Activated T-cell treated with anti-CD3 and anti-CD28 coated beads, Interleukin-2, amount 50 U/mL, for 24 hours (primary cell): ENCODE measurements at regions not wholly inside any gene's neighbourhood (a gene's known extent, or its start where the extent isn't known, plus 50 kb on each side); places are given as distances from the start of the nearest gene placed in this dataset.

Experiments used
- DNase-seq: peaks from one replicate; pipeline ENCODE4 v3.0.0-alpha.2; 2020
- H3K27ac Mint-ChIP-seq: 2 replicates; pipeline ENCODE4 v1.8.0; 2020; ENCODE audit warnings: mild to moderate bottlenecking, mixed read lengths
- H3K27me3 Mint-ChIP-seq: 2 replicates; pipeline ENCODE4 v1.8.0; 2020; ENCODE audit warnings: mixed read lengths
- H3K36me3 Mint-ChIP-seq: 2 replicates; pipeline ENCODE4 v1.8.0; 2020; ENCODE audit warnings: low read depth, mixed read lengths
- H3K4me1 Mint-ChIP-seq: 2 replicates; pipeline ENCODE4 v1.8.0; 2020; ENCODE audit warnings: low read depth, mixed read lengths
- H3K4me3 Mint-ChIP-seq: 2 replicates; pipeline ENCODE4 v1.8.0; 2020; ENCODE audit warnings: mild to moderate bottlenecking, moderate library complexity, mixed read lengths
- H3K9me3 Mint-ChIP-seq: 2 replicates; pipeline ENCODE4 v1.8.0; 2020; ENCODE audit warnings: mixed read lengths

DNA sequence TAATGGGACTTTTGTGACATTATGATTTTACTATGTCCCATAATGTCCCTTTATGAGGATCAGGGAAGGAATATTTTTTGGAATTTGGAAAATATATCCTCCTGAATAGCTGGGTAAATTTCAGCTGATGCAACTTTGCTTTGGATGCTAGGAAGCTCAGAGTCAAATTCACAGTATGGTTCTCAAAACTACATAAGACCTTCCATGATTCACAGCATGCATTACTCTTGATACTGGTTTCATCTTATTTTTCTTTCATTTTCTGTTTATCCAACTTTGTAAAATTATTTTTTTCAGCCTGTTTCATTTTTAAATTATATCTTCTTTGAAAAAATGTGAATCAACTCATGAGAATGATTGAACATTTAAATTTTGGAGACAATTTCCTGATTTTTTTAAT, 160.2 kb downstream of the ATP6V1G3 start:
- H3K36me3 Mint-ChIP-seq, result no peaks in the 10 kb centered on the region
- no peaks in the 10 kb centered on the region for H3K27me3 Mint-ChIP-seq
- no peak for DNase-seq
- no peak overlapping the region for H3K4me3 Mint-ChIP-seq
- H3K4me1 Mint-ChIP-seq, result peaks cover 35% of the 10 kb centered on the region
- no peak overlapping the region for H3K27ac Mint-ChIP-seq
- peaks cover 11% of the 10 kb centered on the region for H3K9me3 Mint-ChIP-seq

DNA sequence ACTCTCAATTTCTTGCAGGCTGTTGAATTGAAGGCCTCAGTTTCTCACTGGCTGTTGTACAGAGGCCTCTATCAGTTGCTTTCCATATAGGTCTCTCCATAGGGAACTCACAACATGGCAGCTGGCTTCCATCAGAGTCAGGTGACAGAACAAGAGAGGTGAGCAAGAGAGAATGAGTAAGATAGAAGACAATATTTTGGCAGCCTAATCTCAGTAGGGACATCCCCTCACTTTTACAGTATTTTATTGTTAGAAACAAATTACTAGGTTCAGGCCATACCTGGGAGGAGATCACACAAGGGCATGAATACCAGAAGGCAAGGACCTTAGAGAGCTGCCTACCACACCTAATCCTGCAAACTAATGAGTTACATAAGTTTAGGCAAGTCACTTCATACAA, 162.8 kb downstream of the ATP6V1G3 start:
- Mint-ChIP-seq H3K27ac (no peak overlapping the region), H3K9me3 (peaks cover 22% of the 10 kb centered on the region)

DNA sequence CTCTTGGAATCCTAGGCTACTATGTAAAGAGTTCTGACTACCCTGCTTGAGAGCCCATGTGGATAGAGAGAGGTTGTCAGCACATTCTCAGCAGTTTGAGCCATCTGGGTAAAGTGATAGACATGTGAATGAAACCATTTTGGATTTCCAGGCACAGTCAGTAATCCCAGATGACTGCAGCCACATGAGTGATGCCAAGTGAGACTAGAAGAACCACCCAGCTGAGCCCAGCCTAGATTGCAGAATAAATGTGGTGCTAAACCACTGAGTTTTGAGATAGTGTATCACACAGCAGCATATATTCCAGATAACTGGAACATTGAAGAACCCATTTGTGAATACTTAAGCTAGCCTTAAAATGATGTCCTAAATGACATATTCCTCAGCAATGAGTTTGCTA, 166.2 kb downstream of the ATP6V1G3 start:
- no peaks in the 10 kb centered on the region for H3K27me3 Mint-ChIP-seq
- peaks cover 27% of the 10 kb centered on the region for H3K9me3 Mint-ChIP-seq
- H3K27ac Mint-ChIP-seq, result no peak overlapping the region
- peaks cover 2% of the 10 kb centered on the region for H3K36me3 Mint-ChIP-seq
- peaks cover 17% of the 10 kb centered on the region for H3K4me1 Mint-ChIP-seq
- no peak for DNase-seq
- no peak overlapping the region for H3K4me3 Mint-ChIP-seq

More for the DNA sequence above, 162.8 kb downstream of the ATP6V1G3 start:
- H3K4me1 Mint-ChIP-seq, result peaks cover 37% of the 10 kb centered on the region
- DNase-seq, result no peak
- no peaks in the 10 kb centered on the region for H3K27me3 Mint-ChIP-seq
- H3K4me3 Mint-ChIP-seq, result no peak overlapping the region
- peaks cover 2% of the 10 kb centered on the region for H3K36me3 Mint-ChIP-seq

DNA sequence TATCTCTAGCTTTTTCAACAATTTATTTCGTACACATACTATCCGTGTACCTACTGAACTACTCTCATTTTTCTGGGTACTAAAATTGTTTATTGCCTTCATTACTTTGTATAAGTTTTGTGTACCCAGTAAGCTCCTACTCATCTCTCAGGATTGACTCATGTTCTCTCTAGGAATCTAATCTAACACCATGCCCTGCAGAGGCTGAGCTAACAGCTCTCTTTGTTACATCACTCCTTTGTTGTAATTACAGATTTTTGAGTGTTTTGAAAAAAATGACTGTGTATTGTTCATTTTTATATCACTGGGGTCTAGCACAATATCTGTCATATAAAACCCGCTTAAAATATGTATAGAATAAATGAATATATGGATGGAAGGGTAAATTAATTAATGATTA, 167.1 kb downstream of the ATP6V1G3 start:
- no peak overlapping the region for H3K27ac Mint-ChIP-seq
- H3K9me3 Mint-ChIP-seq, result peaks cover 32% of the 10 kb centered on the region
- no peak for DNase-seq
- no peak overlapping the region for H3K4me3 Mint-ChIP-seq
- peaks cover 2% of the 10 kb centered on the region for H3K36me3 Mint-ChIP-seq
- no peaks in the 10 kb centered on the region for H3K27me3 Mint-ChIP-seq
- H3K4me1 Mint-ChIP-seq, result peaks cover 9% of the 10 kb centered on the region
